A549 (cell line): ENCODE measurements at regions not wholly inside any gene's neighbourhood (a gene's known extent, or its start where the extent isn't known, plus 50 kb on each side); places are given as distances from the start of the nearest gene placed in this dataset.

Source experiments
- CHD2 ChIP-seq: fragments of 150-350 bp; IDR thresholded peaks from 2 replicates; pipeline ENCODE4 v1.6.1; 2014; ENCODE audit warnings: low read length; ENCODE audit not compliant: partially characterized antibody
- CTCF ChIP-seq: fragments of >200 bp; sonication (Bioruptor Twin); formaldehyde crosslinking; IDR thresholded peaks from 3 replicates; pipeline ENCODE4 v1.5.1; 2016
- POLR2A ChIP-seq: IDR thresholded peaks from 2 replicates; pipeline ENCODE4 v1.6.1; 2012; ENCODE audit warnings: mild to moderate bottlenecking, low read length
- POLR2AphosphoS2 ChIP-seq: conservative IDR thresholded peaks from 2 replicates; pipeline ENCODE4 v1.6.1; 2012; ENCODE audit warnings: low read length, improper control_type of control experiment, inconsistent platforms

DNA sequence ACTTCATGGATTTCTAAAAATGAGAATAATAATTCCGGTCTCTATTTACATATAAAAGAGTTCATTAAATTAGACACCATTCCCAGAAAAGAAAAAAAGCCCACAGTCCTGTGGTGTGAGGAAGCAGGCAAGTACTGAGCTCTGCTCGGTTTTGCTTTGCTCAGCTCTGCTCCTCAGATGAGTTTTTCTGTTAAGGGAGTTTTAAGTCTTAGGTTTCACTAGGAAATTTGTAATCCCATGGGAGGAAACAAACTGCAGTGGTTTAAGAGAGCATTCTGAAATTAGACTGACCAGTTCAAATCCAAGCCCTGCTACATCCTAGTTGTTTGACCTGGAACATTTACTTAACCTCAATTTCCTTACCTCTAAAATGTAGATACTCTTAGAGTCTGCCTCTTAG is 338.6 kb upstream of the MMADHC start:
- TF ChIP-seq CTCF (no peak), CHD2 (no peak), POLR2A (no peak), POLR2AphosphoS2 (no peak)
